ENCODE measurements at regions not wholly inside any gene's neighbourhood (a gene's known extent, or its start where the extent isn't known, plus 50 kb on each side); places are given as distances from the start of the nearest gene placed in this dataset.

DNA sequence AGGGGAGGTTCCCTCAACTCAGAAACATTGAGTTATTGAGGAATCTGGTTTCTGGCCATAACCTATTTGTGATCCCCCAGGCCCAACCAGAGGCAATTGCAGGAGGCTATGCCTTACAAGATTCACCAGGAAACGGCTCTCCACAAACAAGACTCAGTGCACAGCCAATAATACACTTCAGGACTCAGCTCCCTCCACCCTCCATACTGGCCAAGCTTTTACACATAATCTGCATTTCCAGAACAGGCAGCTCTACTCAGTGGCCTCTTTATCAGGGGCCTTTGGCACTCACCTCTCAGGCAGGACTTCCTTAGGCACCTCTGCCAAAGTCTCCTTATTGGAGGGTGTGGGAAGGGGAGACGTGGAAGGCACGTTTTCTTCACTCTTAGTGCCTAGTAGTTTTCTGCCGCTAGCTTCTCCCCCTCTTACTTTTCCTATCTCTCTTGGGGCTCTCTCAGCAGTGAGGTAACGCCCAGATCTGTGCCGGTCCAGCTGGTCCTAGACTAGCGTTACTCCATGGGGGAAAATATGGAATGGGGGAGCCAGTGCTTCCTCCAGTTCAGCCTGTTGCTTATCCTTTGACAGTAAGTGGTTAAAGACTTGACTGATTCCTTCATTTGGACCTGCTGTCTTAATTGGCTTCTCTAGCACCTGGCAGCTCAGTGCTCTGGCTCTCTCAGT is 62.8 kb upstream of the ANO3 start:
- no peaks in the 10 kb centered on the region for H3K4me1 ChIP-seq (ENCODE audit: control insufficient read depth in 1 of 2, insufficient read depth in 2 of 2, low read length in 2 of 2)
- ATAC-seq (no peak), DNase-seq (ENCODE audit: low read depth, low spot score) (no peak)
- no peaks in the 10 kb centered on the region for H3K79me2 ChIP-seq (ENCODE audit: insufficient read depth, low read length)
- no peak overlapping the region for H3K9ac ChIP-seq (ENCODE audit: low read length)
- H4K20me1 ChIP-seq (ENCODE audit: insufficient read depth): no peaks in the 10 kb centered on the region
- RAD21 ChIA-PET (ENCODE audit: low non-redundant PET in 1 of 2, low total read pairs in 2 of 2, uncharacterized antibody in 2 of 2, unreplicated experiment in 2 of 2): no interaction called here
- intact Hi-C loops (cut with micrococcal nuclease): no loop called here
- no peak overlapping the region for H2AFZ ChIP-seq (ENCODE audit: low read depth, low read length, poor library complexity, severe bottlenecking)
- POLR2A ChIA-PET: no interaction called here
- no peak overlapping the region for H3K27ac ChIP-seq (ENCODE audit: low read depth, low read length)
- no peaks in the 10 kb centered on the region for H3K27me3 ChIP-seq (ENCODE audit: insufficient read depth, low read length)
- CTCF ChIA-PET: no interaction called here
- no peaks in the 10 kb centered on the region for H3K36me3 ChIP-seq (ENCODE audit: control insufficient read depth in 1 of 2, insufficient read depth in 2 of 2, low read length in 2 of 2)
- H3K4me2 ChIP-seq (ENCODE audit: low read length): no peak overlapping the region
- BruUV-seq (replicated peaks): no TSS peak
- no peaks in the 10 kb centered on the region for H3K9me2 ChIP-seq (ENCODE audit: insufficient read depth)
- no peak for TF ChIP-seq SIN3A (IDR thresholded peaks at IDR 0.05; ENCODE audit: low read depth)
- no peak for TF ChIP-seq CEBPB (IDR thresholded peaks at IDR 0.05; ENCODE audit: low read depth)
- TF ChIP-seq, protein P1, sequence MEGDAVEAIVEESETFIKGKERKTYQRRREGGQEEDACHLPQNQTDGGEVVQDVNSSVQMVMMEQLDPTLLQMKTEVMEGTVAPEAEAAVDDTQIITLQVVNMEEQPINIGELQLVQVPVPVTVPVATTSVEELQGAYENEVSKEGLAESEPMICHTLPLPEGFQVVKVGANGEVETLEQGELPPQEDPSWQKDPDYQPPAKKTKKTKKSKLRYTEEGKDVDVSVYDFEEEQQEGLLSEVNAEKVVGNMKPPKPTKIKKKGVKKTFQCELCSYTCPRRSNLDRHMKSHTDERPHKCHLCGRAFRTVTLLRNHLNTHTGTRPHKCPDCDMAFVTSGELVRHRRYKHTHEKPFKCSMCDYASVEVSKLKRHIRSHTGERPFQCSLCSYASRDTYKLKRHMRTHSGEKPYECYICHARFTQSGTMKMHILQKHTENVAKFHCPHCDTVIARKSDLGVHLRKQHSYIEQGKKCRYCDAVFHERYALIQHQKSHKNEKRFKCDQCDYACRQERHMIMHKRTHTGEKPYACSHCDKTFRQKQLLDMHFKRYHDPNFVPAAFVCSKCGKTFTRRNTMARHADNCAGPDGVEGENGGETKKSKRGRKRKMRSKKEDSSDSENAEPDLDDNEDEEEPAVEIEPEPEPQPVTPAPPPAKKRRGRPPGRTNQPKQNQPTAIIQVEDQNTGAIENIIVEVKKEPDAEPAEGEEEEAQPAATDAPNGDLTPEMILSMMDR (IDR thresholded peaks at IDR 0.05 in 2 of 3, conservative IDR thresholded peaks at IDR 0.05 in 1 of 3; ENCODE audit: borderline replicate concordance in 1 of 3, insufficient read depth in 1 of 3, low read depth in 2 of 3, low read length in 2 of 3): no peak
- no peak for TF ChIP-seq RAD21 (IDR thresholded peaks at IDR 0.05; ENCODE audit: low read depth)
- no peak for TF ChIP-seq POLR2A (IDR thresholded peaks at IDR 0.05; ENCODE audit: borderline replicate concordance, extremely low read depth, insufficient read depth, insufficient read length)
- no peak for TF ChIP-seq CBX3 (IDR thresholded peaks at IDR 0.05; ENCODE audit: low read depth)
- TF ChIP-seq, protein P2, sequence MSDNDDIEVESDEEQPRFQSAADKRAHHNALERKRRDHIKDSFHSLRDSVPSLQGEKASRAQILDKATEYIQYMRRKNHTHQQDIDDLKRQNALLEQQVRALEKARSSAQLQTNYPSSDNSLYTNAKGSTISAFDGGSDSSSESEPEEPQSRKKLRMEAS (IDR thresholded peaks at IDR 0.05): no peak
- no peak for TF ChIP-seq ELF1 (IDR thresholded peaks at IDR 0.05; ENCODE audit: borderline replicate concordance, low read depth)
- TF ChIP-seq JUND (IDR thresholded peaks at IDR 0.05): no peak
- no peak overlapping the region for H3K4me3 ChIP-seq (replicated peaks in 1 of 2; ENCODE audit: low read depth in 1 of 2, low read length in 2 of 2)
- H3K9me3 ChIP-seq (ENCODE audit: control insufficient read depth in 1 of 2, insufficient read depth in 1 of 2, low read depth in 1 of 2, low read length in 2 of 2): peaks cover 0 to 3% of the 10 kb centered on the region in 2 experiments; a peak in 1 of 4 replicates

DNA sequence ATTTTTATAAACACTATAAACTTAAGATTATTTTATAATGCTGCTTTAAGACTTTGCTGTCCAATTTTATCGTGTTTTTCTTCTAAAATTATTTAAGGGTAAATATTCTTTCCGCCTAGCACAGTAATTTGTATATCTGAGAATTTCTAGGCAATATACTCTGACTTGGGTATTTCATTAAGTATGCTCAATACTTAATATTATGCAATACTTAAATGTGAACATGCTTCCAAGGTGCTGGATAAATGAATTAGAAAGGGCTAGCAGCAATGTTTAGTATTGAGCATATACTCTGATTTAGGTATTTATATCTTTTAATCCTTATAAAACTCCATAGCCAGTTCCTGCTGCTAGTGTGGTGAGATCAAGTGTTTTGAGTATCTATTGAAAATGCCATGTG is 60.3 kb upstream of the ANO3 start:
- ChIA-PET POLR2A (no interaction called here), RAD21 (ENCODE audit: low non-redundant PET in 1 of 2, low total read pairs in 2 of 2, uncharacterized antibody in 2 of 2, unreplicated experiment in 2 of 2) (no interaction called here), CTCF (no interaction called here)
- H3K36me3 ChIP-seq (ENCODE audit: control insufficient read depth in 1 of 2, insufficient read depth in 2 of 2, low read length in 2 of 2): no peaks in the 10 kb centered on the region
- no peak overlapping the region for H2AFZ ChIP-seq (ENCODE audit: low read depth, low read length, poor library complexity, severe bottlenecking)
- no peaks in the 10 kb centered on the region for H3K9me2 ChIP-seq (ENCODE audit: insufficient read depth)
- H3K4me1 ChIP-seq (ENCODE audit: control insufficient read depth in 1 of 2, insufficient read depth in 2 of 2, low read length in 2 of 2): no peaks in the 10 kb centered on the region
- H3K79me2 ChIP-seq (ENCODE audit: insufficient read depth, low read length): no peaks in the 10 kb centered on the region
- H4K20me1 ChIP-seq (ENCODE audit: insufficient read depth): no peaks in the 10 kb centered on the region
- no peak overlapping the region for H3K9ac ChIP-seq (ENCODE audit: low read length)
- H3K27ac ChIP-seq (ENCODE audit: low read depth, low read length): no peak overlapping the region
- no peak overlapping the region for H3K4me2 ChIP-seq (ENCODE audit: low read length)
- ATAC-seq: no peak
- H3K4me3 ChIP-seq (replicated peaks in 1 of 2; ENCODE audit: low read depth in 1 of 2, low read length in 2 of 2): no peak overlapping the region
- no peak for DNase-seq (ENCODE audit: low read depth, low spot score)
- H3K27me3 ChIP-seq (ENCODE audit: insufficient read depth, low read length): no peaks in the 10 kb centered on the region
- H3K9me3 ChIP-seq (ENCODE audit: control insufficient read depth in 1 of 2, insufficient read depth in 1 of 2, low read depth in 1 of 2, low read length in 2 of 2): peaks cover 0 to 3% of the 10 kb centered on the region in 2 experiments; a peak in 1 of 4 replicates
- intact Hi-C loops (cut with micrococcal nuclease): no loop called here
- no TSS peak for BruUV-seq (replicated peaks)
- TF ChIP-seq ZNF274 (IDR thresholded peaks at IDR 0.05; ENCODE audit: low read depth, low read length) (no peak), ELF1 (IDR thresholded peaks at IDR 0.05; ENCODE audit: borderline replicate concordance, low read depth) (no peak), CBX3 (IDR thresholded peaks at IDR 0.05; ENCODE audit: low read depth) (no peak)
- TF ChIP-seq, protein P3, sequence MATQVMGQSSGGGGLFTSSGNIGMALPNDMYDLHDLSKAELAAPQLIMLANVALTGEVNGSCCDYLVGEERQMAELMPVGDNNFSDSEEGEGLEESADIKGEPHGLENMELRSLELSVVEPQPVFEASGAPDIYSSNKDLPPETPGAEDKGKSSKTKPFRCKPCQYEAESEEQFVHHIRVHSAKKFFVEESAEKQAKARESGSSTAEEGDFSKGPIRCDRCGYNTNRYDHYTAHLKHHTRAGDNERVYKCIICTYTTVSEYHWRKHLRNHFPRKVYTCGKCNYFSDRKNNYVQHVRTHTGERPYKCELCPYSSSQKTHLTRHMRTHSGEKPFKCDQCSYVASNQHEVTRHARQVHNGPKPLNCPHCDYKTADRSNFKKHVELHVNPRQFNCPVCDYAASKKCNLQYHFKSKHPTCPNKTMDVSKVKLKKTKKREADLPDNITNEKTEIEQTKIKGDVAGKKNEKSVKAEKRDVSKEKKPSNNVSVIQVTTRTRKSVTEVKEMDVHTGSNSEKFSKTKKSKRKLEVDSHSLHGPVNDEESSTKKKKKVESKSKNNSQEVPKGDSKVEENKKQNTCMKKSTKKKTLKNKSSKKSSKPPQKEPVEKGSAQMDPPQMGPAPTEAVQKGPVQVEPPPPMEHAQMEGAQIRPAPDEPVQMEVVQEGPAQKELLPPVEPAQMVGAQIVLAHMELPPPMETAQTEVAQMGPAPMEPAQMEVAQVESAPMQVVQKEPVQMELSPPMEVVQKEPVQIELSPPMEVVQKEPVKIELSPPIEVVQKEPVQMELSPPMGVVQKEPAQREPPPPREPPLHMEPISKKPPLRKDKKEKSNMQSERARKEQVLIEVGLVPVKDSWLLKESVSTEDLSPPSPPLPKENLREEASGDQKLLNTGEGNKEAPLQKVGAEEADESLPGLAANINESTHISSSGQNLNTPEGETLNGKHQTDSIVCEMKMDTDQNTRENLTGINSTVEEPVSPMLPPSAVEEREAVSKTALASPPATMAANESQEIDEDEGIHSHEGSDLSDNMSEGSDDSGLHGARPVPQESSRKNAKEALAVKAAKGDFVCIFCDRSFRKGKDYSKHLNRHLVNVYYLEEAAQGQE (IDR thresholded peaks at IDR 0.05; ENCODE audit: low read depth): no peak
- TF ChIP-seq, protein P1 (IDR thresholded peaks at IDR 0.05 in 2 of 3, conservative IDR thresholded peaks at IDR 0.05 in 1 of 3; ENCODE audit: borderline replicate concordance in 1 of 3, insufficient read depth in 1 of 3, low read depth in 2 of 3, low read length in 2 of 3): no peak

All from HCT116 (cell line).